ENCODE measurements at regions not wholly inside any gene's neighbourhood (a gene's known extent, or its start where the extent isn't known, plus 50 kb on each side); places are given as distances from the start of the nearest gene placed in this dataset.

GRCh38 chr3:66705076-66705475, 204.3 kb upstream of the LRIG1 start:
- no peak overlapping the region for H3K4me3 Mint-ChIP-seq
- H3K9me3 Mint-ChIP-seq: no peaks in the 10 kb centered on the region
- no peak for DNase-seq (ENCODE audit: low read depth, low spot score)
- no peak overlapping the region for H3K27ac Mint-ChIP-seq (ENCODE audit: unreplicated experiment)
- H3K27me3 Mint-ChIP-seq (ENCODE audit: low read depth): no peaks in the 10 kb centered on the region
- no peak for TF ChIP-seq CTCF (conservative IDR thresholded peaks at IDR 0.05)
- H3K36me3 Mint-ChIP-seq (ENCODE audit: low read depth): no peaks in the 10 kb centered on the region
- H3K4me1 Mint-ChIP-seq: no peaks in the 10 kb centered on the region

GRCh38 chr3:66706890-66707289, 206.1 kb upstream of the LRIG1 start:
- H3K27ac Mint-ChIP-seq (ENCODE audit: unreplicated experiment): no peak overlapping the region
- H3K9me3 Mint-ChIP-seq: no peaks in the 10 kb centered on the region
- H3K4me3 Mint-ChIP-seq: no peak overlapping the region
- H3K4me1 Mint-ChIP-seq: no peaks in the 10 kb centered on the region
- DNase-seq (ENCODE audit: low read depth, low spot score): no peak
- no peak for TF ChIP-seq CTCF (conservative IDR thresholded peaks at IDR 0.05)
- no peaks in the 10 kb centered on the region for H3K36me3 Mint-ChIP-seq (ENCODE audit: low read depth)
- H3K27me3 Mint-ChIP-seq (ENCODE audit: low read depth): no peaks in the 10 kb centered on the region

GRCh38 chr3:66709532-66709931, 208.7 kb upstream of the LRIG1 start:
- Mint-ChIP-seq H3K4me1 (no peaks in the 10 kb centered on the region), H3K4me3 (no peak overlapping the region), H3K9me3 (no peaks in the 10 kb centered on the region), H3K36me3 (ENCODE audit: low read depth) (no peaks in the 10 kb centered on the region), H3K27me3 (ENCODE audit: low read depth) (no peaks in the 10 kb centered on the region), H3K27ac (ENCODE audit: unreplicated experiment) (no peak overlapping the region)
- TF ChIP-seq CTCF (conservative IDR thresholded peaks at IDR 0.05): no peak
- DNase-seq (ENCODE audit: low read depth, low spot score): no peak

- no peaks in the 10 kb centered on the region for H3K4me1 Mint-ChIP-seq
- H3K4me3 Mint-ChIP-seq: no peak overlapping the region
- H3K27ac Mint-ChIP-seq (ENCODE audit: unreplicated experiment): no peak overlapping the region
- H3K36me3 Mint-ChIP-seq (ENCODE audit: low read depth): no peaks in the 10 kb centered on the region
- DNase-seq (ENCODE audit: low read depth, low spot score): no peak
- TF ChIP-seq CTCF (conservative IDR thresholded peaks at IDR 0.05): no peak
- H3K27me3 Mint-ChIP-seq (ENCODE audit: low read depth): no peaks in the 10 kb centered on the region
- H3K9me3 Mint-ChIP-seq: peaks cover 3% of the 10 kb centered on the region
Measured at GRCh38 chr3:66712210-66712609, 211.4 kb upstream of the LRIG1 start.

- Mint-ChIP-seq H3K27ac (ENCODE audit: unreplicated experiment) (no peak overlapping the region), H3K4me3 (no peak overlapping the region), H3K9me3 (peaks cover 8% of the 10 kb centered on the region), H3K27me3 (ENCODE audit: low read depth) (no peaks in the 10 kb centered on the region), H3K4me1 (no peaks in the 10 kb centered on the region), H3K36me3 (ENCODE audit: low read depth) (no peaks in the 10 kb centered on the region)
- DNase-seq (ENCODE audit: low read depth, low spot score): no peak
- no peak for TF ChIP-seq CTCF (conservative IDR thresholded peaks at IDR 0.05)
Measured at GRCh38 chr3:66713921-66714320, 213.1 kb upstream of the LRIG1 start.

- DNase-seq (ENCODE audit: low read depth, low spot score): no peak
- Mint-ChIP-seq H3K36me3 (ENCODE audit: low read depth) (no peaks in the 10 kb centered on the region), H3K9me3 (peaks cover 10% of the 10 kb centered on the region), H3K27ac (ENCODE audit: unreplicated experiment) (no peak overlapping the region), H3K4me3 (no peak overlapping the region), H3K27me3 (ENCODE audit: low read depth) (no peaks in the 10 kb centered on the region), H3K4me1 (peaks cover 4% of the 10 kb centered on the region)
- no peak for TF ChIP-seq CTCF (conservative IDR thresholded peaks at IDR 0.05)
Measured at GRCh38 chr3:66715806-66716205, 215.0 kb upstream of the LRIG1 start.
